ENCODE measurements at regions not wholly inside any gene's neighbourhood (a gene's known extent, or its start where the extent isn't known, plus 50 kb on each side); places are given as distances from the start of the nearest gene placed in this dataset.

DNA sequence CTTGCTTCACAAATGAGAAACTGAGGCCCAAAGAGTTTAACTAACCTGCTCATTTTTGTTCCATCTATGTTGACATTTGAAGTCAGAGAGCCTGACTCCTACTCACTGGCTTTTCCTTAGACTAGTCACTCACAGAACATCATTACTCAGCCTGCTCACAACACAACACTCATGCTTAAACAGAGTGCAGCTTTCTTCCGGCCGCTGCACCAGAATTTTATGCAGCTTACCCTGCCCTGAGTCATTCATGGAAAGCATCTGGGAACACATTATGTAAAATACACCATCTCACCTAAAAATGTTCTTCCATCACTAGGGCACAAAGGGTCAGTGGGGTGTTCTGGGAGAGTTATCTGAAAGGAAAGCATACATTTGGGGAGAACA, 303.4 kb downstream of the SPRY2 start:
- TF ChIP-seq CTCF (IDR thresholded peaks at IDR 0.05) = no peak
- TF ChIP-seq POLR2A (IDR thresholded peaks at IDR 0.05) = no peak
- TF ChIP-seq POLR2AphosphoS5 (IDR thresholded peaks at IDR 0.05) = no peak

All from breast epithelium (tissue), 3 donors.